ENCODE measurements at regions not wholly inside any gene's neighbourhood (a gene's known extent, or its start where the extent isn't known, plus 50 kb on each side); places are given as distances from the start of the nearest gene placed in this dataset.

DNA sequence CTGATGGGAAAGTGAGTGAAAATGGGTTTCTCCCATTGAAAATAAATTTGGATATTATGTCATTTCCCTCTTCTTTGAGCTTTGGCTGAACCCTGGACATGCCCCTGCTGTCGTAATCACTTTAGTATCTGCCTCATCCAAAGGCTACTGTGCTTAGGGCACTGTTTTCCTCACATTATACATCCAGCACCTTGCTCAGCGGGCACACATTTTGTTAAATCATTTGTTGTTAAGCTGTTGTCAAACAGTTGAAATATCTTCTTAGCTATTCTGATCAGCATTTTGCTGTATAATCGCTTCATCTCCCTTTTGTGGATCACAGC, 352.7 kb upstream of the CD180 start:
- no peaks in the 10 kb centered on the region for H3K36me3 Mint-ChIP-seq
- no peaks in the 10 kb centered on the region for H3K9me3 Mint-ChIP-seq
- H3K27me3 Mint-ChIP-seq (ENCODE audit: low read depth), result no peaks in the 10 kb centered on the region
- no peak for TF ChIP-seq RELA (CRISPR knock-in tag; IDR thresholded peaks at IDR 0.05; ENCODE audit: borderline replicate concordance)
- TF ChIP-seq ZNF232 (CRISPR knock-in tag; IDR thresholded peaks at IDR 0.05), result no peak
- TF ChIP-seq, protein P1, sequence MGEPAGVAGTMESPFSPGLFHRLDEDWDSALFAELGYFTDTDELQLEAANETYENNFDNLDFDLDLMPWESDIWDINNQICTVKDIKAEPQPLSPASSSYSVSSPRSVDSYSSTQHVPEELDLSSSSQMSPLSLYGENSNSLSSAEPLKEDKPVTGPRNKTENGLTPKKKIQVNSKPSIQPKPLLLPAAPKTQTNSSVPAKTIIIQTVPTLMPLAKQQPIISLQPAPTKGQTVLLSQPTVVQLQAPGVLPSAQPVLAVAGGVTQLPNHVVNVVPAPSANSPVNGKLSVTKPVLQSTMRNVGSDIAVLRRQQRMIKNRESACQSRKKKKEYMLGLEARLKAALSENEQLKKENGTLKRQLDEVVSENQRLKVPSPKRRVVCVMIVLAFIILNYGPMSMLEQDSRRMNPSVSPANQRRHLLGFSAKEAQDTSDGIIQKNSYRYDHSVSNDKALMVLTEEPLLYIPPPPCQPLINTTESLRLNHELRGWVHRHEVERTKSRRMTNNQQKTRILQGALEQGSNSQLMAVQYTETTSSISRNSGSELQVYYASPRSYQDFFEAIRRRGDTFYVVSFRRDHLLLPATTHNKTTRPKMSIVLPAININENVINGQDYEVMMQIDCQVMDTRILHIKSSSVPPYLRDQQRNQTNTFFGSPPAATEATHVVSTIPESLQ (CRISPR knock-in tag; IDR thresholded peaks at IDR 0.05), result no peak
- no peak for TF ChIP-seq KAT7 (CRISPR knock-in tag; IDR thresholded peaks at IDR 0.05; ENCODE audit: borderline replicate concordance)
- TF ChIP-seq, protein P2, sequence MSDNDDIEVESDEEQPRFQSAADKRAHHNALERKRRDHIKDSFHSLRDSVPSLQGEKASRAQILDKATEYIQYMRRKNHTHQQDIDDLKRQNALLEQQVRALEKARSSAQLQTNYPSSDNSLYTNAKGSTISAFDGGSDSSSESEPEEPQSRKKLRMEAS (CRISPR knock-in tag; IDR thresholded peaks at IDR 0.05), result no peak
- TF ChIP-seq TP53 (CRISPR knock-in tag; IDR thresholded peaks at IDR 0.05), result no peak
- TF ChIP-seq NFE2L1 (CRISPR knock-in tag; IDR thresholded peaks at IDR 0.05), result no peak
- no peak for TF ChIP-seq ZNF671 (CRISPR knock-in tag; IDR thresholded peaks at IDR 0.05)
- TF ChIP-seq GRHL2 (CRISPR knock-in tag; IDR thresholded peaks at IDR 0.05; ENCODE audit: insufficient replicate concordance, severe bottlenecking), result no peak
- no peak for TF ChIP-seq ETV6 (CRISPR knock-in tag; IDR thresholded peaks at IDR 0.05)
- no peak for TF ChIP-seq FOXK1 (CRISPR knock-in tag; IDR thresholded peaks at IDR 0.05)
- TF ChIP-seq, protein P3, sequence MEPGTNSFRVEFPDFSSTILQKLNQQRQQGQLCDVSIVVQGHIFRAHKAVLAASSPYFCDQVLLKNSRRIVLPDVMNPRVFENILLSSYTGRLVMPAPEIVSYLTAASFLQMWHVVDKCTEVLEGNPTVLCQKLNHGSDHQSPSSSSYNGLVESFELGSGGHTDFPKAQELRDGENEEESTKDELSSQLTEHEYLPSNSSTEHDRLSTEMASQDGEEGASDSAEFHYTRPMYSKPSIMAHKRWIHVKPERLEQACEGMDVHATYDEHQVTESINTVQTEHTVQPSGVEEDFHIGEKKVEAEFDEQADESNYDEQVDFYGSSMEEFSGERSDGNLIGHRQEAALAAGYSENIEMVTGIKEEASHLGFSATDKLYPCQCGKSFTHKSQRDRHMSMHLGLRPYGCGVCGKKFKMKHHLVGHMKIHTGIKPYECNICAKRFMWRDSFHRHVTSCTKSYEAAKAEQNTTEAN (CRISPR knock-in tag; IDR thresholded peaks at IDR 0.05), result no peak
- TF ChIP-seq, protein P4, sequence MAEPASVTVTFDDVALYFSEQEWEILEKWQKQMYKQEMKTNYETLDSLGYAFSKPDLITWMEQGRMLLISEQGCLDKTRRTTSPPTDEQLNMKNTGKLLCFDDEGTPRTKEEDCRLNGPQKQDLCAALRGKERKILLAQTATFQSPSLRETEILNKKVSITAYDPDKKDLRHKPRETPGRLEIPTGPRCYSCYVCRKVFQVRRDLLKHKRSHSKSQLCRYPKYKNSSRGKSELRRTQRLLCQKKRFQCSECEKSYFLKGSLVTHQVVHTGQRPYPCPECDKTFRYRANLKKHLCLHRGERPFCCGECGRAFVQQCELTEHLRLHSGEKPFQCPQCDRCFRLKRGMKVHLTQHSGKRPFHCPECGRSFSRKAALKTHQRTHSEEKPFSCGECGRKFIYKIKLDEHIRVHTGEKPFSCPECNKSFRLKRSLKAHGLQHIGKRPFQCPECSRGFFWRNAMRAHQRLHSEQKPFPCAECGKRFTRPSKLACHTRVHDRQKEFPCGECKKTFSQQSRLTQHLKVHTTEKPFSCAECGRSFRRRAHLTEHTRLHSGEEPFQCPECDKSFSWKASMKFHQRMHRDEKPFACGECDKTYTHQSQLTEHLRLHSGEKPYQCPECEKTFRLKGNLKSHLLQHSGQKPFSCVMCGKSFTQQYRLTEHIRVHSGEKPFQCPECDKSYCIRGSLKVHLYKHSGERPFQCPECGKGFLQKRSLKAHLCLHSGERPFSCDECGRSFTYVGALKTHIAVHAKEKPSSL (CRISPR knock-in tag; conservative IDR thresholded peaks at IDR 0.05), result no peak
- TF ChIP-seq, protein P5, sequence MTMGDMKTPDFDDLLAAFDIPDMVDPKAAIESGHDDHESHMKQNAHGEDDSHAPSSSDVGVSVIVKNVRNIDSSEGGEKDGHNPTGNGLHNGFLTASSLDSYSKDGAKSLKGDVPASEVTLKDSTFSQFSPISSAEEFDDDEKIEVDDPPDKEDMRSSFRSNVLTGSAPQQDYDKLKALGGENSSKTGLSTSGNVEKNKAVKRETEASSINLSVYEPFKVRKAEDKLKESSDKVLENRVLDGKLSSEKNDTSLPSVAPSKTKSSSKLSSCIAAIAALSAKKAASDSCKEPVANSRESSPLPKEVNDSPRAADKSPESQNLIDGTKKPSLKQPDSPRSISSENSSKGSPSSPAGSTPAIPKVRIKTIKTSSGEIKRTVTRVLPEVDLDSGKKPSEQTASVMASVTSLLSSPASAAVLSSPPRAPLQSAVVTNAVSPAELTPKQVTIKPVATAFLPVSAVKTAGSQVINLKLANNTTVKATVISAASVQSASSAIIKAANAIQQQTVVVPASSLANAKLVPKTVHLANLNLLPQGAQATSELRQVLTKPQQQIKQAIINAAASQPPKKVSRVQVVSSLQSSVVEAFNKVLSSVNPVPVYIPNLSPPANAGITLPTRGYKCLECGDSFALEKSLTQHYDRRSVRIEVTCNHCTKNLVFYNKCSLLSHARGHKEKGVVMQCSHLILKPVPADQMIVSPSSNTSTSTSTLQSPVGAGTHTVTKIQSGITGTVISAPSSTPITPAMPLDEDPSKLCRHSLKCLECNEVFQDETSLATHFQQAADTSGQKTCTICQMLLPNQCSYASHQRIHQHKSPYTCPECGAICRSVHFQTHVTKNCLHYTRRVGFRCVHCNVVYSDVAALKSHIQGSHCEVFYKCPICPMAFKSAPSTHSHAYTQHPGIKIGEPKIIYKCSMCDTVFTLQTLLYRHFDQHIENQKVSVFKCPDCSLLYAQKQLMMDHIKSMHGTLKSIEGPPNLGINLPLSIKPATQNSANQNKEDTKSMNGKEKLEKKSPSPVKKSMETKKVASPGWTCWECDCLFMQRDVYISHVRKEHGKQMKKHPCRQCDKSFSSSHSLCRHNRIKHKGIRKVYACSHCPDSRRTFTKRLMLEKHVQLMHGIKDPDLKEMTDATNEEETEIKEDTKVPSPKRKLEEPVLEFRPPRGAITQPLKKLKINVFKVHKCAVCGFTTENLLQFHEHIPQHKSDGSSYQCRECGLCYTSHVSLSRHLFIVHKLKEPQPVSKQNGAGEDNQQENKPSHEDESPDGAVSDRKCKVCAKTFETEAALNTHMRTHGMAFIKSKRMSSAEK (CRISPR knock-in tag; IDR thresholded peaks at IDR 0.05; ENCODE audit: borderline replicate concordance), result no peak
- TF ChIP-seq NFYB (CRISPR knock-in tag; conservative IDR thresholded peaks at IDR 0.05; ENCODE audit: low read depth), result no peak
- TF ChIP-seq, protein P6, sequence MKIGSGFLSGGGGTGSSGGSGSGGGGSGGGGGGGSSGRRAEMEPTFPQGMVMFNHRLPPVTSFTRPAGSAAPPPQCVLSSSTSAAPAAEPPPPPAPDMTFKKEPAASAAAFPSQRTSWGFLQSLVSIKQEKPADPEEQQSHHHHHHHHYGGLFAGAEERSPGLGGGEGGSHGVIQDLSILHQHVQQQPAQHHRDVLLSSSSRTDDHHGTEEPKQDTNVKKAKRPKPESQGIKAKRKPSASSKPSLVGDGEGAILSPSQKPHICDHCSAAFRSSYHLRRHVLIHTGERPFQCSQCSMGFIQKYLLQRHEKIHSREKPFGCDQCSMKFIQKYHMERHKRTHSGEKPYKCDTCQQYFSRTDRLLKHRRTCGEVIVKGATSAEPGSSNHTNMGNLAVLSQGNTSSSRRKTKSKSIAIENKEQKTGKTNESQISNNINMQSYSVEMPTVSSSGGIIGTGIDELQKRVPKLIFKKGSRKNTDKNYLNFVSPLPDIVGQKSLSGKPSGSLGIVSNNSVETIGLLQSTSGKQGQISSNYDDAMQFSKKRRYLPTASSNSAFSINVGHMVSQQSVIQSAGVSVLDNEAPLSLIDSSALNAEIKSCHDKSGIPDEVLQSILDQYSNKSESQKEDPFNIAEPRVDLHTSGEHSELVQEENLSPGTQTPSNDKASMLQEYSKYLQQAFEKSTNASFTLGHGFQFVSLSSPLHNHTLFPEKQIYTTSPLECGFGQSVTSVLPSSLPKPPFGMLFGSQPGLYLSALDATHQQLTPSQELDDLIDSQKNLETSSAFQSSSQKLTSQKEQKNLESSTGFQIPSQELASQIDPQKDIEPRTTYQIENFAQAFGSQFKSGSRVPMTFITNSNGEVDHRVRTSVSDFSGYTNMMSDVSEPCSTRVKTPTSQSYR (CRISPR knock-in tag; IDR thresholded peaks at IDR 0.05), result no peak
- TF ChIP-seq, protein P7, sequence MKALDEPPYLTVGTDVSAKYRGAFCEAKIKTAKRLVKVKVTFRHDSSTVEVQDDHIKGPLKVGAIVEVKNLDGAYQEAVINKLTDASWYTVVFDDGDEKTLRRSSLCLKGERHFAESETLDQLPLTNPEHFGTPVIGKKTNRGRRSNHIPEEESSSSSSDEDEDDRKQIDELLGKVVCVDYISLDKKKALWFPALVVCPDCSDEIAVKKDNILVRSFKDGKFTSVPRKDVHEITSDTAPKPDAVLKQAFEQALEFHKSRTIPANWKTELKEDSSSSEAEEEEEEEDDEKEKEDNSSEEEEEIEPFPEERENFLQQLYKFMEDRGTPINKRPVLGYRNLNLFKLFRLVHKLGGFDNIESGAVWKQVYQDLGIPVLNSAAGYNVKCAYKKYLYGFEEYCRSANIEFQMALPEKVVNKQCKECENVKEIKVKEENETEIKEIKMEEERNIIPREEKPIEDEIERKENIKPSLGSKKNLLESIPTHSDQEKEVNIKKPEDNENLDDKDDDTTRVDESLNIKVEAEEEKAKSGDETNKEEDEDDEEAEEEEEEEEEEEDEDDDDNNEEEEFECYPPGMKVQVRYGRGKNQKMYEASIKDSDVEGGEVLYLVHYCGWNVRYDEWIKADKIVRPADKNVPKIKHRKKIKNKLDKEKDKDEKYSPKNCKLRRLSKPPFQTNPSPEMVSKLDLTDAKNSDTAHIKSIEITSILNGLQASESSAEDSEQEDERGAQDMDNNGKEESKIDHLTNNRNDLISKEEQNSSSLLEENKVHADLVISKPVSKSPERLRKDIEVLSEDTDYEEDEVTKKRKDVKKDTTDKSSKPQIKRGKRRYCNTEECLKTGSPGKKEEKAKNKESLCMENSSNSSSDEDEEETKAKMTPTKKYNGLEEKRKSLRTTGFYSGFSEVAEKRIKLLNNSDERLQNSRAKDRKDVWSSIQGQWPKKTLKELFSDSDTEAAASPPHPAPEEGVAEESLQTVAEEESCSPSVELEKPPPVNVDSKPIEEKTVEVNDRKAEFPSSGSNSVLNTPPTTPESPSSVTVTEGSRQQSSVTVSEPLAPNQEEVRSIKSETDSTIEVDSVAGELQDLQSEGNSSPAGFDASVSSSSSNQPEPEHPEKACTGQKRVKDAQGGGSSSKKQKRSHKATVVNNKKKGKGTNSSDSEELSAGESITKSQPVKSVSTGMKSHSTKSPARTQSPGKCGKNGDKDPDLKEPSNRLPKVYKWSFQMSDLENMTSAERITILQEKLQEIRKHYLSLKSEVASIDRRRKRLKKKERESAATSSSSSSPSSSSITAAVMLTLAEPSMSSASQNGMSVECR (CRISPR knock-in tag; IDR thresholded peaks at IDR 0.05; ENCODE audit: borderline replicate concordance), result no peak
- TF ChIP-seq, protein P8, sequence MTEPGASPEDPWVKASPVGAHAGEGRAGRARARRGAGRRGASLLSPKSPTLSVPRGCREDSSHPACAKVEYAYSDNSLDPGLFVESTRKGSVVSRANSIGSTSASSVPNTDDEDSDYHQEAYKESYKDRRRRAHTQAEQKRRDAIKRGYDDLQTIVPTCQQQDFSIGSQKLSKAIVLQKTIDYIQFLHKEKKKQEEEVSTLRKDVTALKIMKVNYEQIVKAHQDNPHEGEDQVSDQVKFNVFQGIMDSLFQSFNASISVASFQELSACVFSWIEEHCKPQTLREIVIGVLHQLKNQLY (CRISPR knock-in tag; IDR thresholded peaks at IDR 0.05), result no peak
- no peak for TF ChIP-seq OVOL2 (CRISPR knock-in tag; IDR thresholded peaks at IDR 0.05; ENCODE audit: borderline replicate concordance)
- no peak for TF ChIP-seq ZNF396 (CRISPR knock-in tag; IDR thresholded peaks at IDR 0.05; ENCODE audit: borderline replicate concordance)
- CTCF ChIA-PET, result no interaction called here
- POLR2A ChIA-PET, result no interaction called here
- H3K4me1 Mint-ChIP-seq, result no peaks in the 10 kb centered on the region
- no peak for DNase-seq (ENCODE audit: low spot score)
- H3K27ac Mint-ChIP-seq, result no peak overlapping the region
- ATAC-seq, result no peak
- H3K4me3 Mint-ChIP-seq, result no peak overlapping the region

All from WTC11 (cell line).